Tibial nerve (tissue), 4 donors: ENCODE measurements at regions not wholly inside any gene's neighbourhood (a gene's known extent, or its start where the extent isn't known, plus 50 kb on each side); places are given as distances from the start of the nearest gene placed in this dataset.

ENCODE experiments used
- DNase-seq, 2 donors: peaks; one replicate each; pipeline ENCODE4 v3.0.0-alpha.2; 2019; ENCODE audit warnings: low spot score in 2 of 2
- H3K27ac ChIP-seq, 4 donors: fragments of 200-600 bp; sonication (generic) in 3 of 4; one replicate each; pipeline ENCODE4 v1.5.1; 2017 to 2019; ENCODE audit warnings: mild to moderate bottlenecking in 1 of 4
- H3K27me3 ChIP-seq, 2 donors: fragments of 200-600 bp; sonication (generic) in 1 of 2; one replicate each; pipeline versions ENCODE4 v1.5.1 to v1.6.0; 2017 to 2019
- H3K36me3 ChIP-seq, 3 donors: fragments of 200-600 bp; sonication (generic); one replicate each; pipeline ENCODE4 v1.5.1; 2018 to 2019
- H3K4me1 ChIP-seq, 4 donors: fragments of 200-600 bp; sonication (generic) in 3 of 4; one replicate each; pipeline ENCODE4 v1.5.1; 2017 to 2019
- H3K4me3 ChIP-seq, 4 donors: fragments of 200-600 bp; sonication (generic) in 3 of 4; one replicate each; pipeline ENCODE4 v1.5.1; 2017 to 2019; ENCODE audit warnings: mild to moderate bottlenecking in 1 of 4, moderate library complexity in 1 of 4
- H3K9me3 ChIP-seq, 4 donors: fragments of 200-600 bp; sonication (generic) in 3 of 4; one replicate each; pipeline ENCODE4 v1.5.1; 2017 to 2019
- CTCF ChIP-seq, 5 experiments: fragments of 200-600 bp in 3 of 5; fragments of 450-650 bp in 2 of 5; sonication (generic) in 3 of 5; IDR thresholded peaks; one replicate each; pipeline ENCODE4 v1.5.1; 2016 to 2019; ENCODE audit warnings: antibody characterized with exemption in 5 of 5, mild to moderate bottlenecking in 3 of 5, moderate library complexity in 2 of 5
- EP300 ChIP-seq, 2 donors: sonication (generic); formaldehyde crosslinking; IDR thresholded peaks; one replicate each; pipeline ENCODE4 v1.6.1; 2017; ENCODE audit warnings: antibody characterized with exemption in 2 of 2, mild to moderate bottlenecking in 1 of 2
- POLR2A ChIP-seq, 2 donors: fragments of 450-650 bp; IDR thresholded peaks; one replicate each; pipeline ENCODE4 v1.6.1; 2017; ENCODE audit warnings: antibody characterized with exemption in 2 of 2, mild to moderate bottlenecking in 2 of 2, moderate library complexity in 2 of 2
- WGBS, 2 donors: methylation state at CpG; one replicate each; pipeline ENCODE4 v1.1.5; 2018; 5-methylcytosine and 5-hydroxymethylcytosine counted together

GRCh38 chr7:19920705-19921104 lies 147.3 kb upstream of the TMEM196 start:
- H3K4me1 ChIP-seq: peaks cover 0 to 16% (median 0%) of the 10 kb centered on the region in 4 donors
- 84 to 97% methylated on average over 7 of the region's 7 CpGs for WGBS, 2 donors
- H3K27ac ChIP-seq: no peak overlapping the region
- H3K36me3 ChIP-seq: no peaks in the 10 kb centered on the region
- DNase-seq: no peak
- TF ChIP-seq CTCF (IDR thresholded peaks at IDR 0.05) (no peak), EP300 (IDR thresholded peaks at IDR 0.05) (no peak), POLR2A (IDR thresholded peaks at IDR 0.05) (no peak)
- no peaks in the 10 kb centered on the region for H3K9me3 ChIP-seq
- no peak overlapping the region for H3K4me3 ChIP-seq
- no peaks in the 10 kb centered on the region for H3K27me3 ChIP-seq

DNA sequence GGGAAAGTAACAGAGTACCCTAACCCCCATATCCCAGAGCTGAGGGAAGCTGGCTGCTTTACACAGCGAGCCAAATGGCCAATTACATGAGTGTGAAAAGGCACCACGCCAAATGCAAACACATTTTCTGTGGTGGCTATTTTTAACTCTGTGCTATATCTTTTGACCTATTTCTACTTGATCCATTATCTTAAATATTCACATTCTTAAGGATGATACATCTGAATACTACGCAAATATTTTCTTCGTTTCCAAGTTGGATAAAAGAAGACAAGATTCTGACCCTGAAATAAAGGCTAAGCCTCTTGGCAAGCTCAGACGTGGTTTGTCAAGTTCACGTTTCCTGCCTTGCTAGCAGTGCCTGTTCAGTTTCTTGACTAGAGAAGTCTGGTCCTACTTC lies 146.7 kb upstream of the TMEM196 start:
- Histone ChIP-seq H3K4me3 (no peak overlapping the region), H3K4me1 (peaks cover 0 to 16% (median 0%) of the 10 kb centered on the region in 4 donors), H3K27ac (no peak overlapping the region), H3K36me3 (no peaks in the 10 kb centered on the region), H3K9me3 (no peaks in the 10 kb centered on the region), H3K27me3 (no peaks in the 10 kb centered on the region)
- no peak for TF ChIP-seq CTCF (IDR thresholded peaks at IDR 0.05)
- TF ChIP-seq POLR2A (IDR thresholded peaks at IDR 0.05): no peak
- no peak for TF ChIP-seq EP300 (IDR thresholded peaks at IDR 0.05)
- no peak for DNase-seq
- 52 to 65% methylated on average over 6 of the region's 6 CpGs for WGBS, 2 donors

GRCh38 chr7:19919261-19920095 lies 146.1 kb upstream of the TMEM196 start:
- Histone ChIP-seq H3K27ac (no peak overlapping the region), H3K9me3 (no peaks in the 10 kb centered on the region), H3K36me3 (no peaks in the 10 kb centered on the region), H3K4me1 (peaks cover 0 to 16% (median 0%) of the 10 kb centered on the region in 4 donors), H3K27me3 (no peaks in the 10 kb centered on the region), H3K4me3 (no peak overlapping the region)
- 27 to 32% methylated on average over 6 of the region's 6 CpGs for WGBS, 2 donors
- DNase-seq: no peak
- no peak for TF ChIP-seq EP300 (IDR thresholded peaks at IDR 0.05)
- TF ChIP-seq POLR2A (IDR thresholded peaks at IDR 0.05): no peak
- no peak for TF ChIP-seq CTCF (IDR thresholded peaks at IDR 0.05)

DNA sequence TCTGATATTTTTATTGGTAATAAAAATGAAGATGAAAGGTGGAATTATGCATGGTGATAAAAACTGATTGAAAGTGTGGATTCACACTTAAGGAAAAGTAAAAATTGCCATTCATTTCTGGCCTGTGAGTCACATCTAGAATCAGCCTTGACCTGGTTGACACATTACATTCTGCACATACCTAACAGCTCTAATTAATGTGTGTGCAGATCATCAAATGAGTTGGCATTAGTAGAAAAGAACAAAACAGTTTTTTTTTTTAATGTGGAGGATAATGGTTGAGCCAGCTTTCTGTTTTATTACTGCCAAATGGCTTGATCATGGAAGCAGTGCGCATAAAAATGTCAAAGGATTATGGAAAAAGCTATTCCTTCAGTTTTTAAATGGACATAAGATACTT lies 142.6 kb upstream of the TMEM196 start:
- no peak for TF ChIP-seq CTCF (IDR thresholded peaks at IDR 0.05)
- no peak for TF ChIP-seq EP300 (IDR thresholded peaks at IDR 0.05)
- no peak for TF ChIP-seq POLR2A (IDR thresholded peaks at IDR 0.05)
- no peaks in the 10 kb centered on the region for H3K27me3 ChIP-seq
- H3K36me3 ChIP-seq: no peaks in the 10 kb centered on the region
- 38 to 46% methylated on average over 1 of the region's 1 CpG for WGBS, 2 donors
- no peak overlapping the region for H3K27ac ChIP-seq
- DNase-seq: no peak
- H3K4me1 ChIP-seq: peaks cover 0 to 16% (median 0%) of the 10 kb centered on the region in 4 donors
- H3K4me3 ChIP-seq: no peak overlapping the region
- no peaks in the 10 kb centered on the region for H3K9me3 ChIP-seq

GRCh38 chr7:19915596-19915995 lies 142.2 kb upstream of the TMEM196 start:
- H3K36me3 ChIP-seq: no peaks in the 10 kb centered on the region
- H3K27ac ChIP-seq: no peak overlapping the region
- no peaks in the 10 kb centered on the region for H3K27me3 ChIP-seq
- H3K4me3 ChIP-seq: no peak overlapping the region
- no peaks in the 10 kb centered on the region for H3K9me3 ChIP-seq
- H3K4me1 ChIP-seq: peaks cover 0 to 16% (median 0%) of the 10 kb centered on the region in 4 donors
- no peak for TF ChIP-seq EP300 (IDR thresholded peaks at IDR 0.05)
- TF ChIP-seq POLR2A (IDR thresholded peaks at IDR 0.05): no peak
- no peak for TF ChIP-seq CTCF (IDR thresholded peaks at IDR 0.05)
- no peak for DNase-seq
